D721Med (cell line): ENCODE measurements at regions not wholly inside any gene's neighbourhood (a gene's known extent, or its start where the extent isn't known, plus 50 kb on each side); places are given as distances from the start of the nearest gene placed in this dataset.

Source experiments
- DNase-seq: peaks from one replicate; pipeline ENCODE4 v3.0.0; 2011; ENCODE audit warnings: low spot score; ENCODE audit not compliant: insufficient read length
- FAIRE-seq: peaks from 2 replicates; lab custom pipeline; 2011; peaks lifted over from hg19 to GRCh38; lab: Jason Lieb, UNC
- CTCF ChIP-seq: IDR thresholded peaks from 2 replicates; pipeline ENCODE4 v1.5.1; 2012; ENCODE audit warnings: mild to moderate bottlenecking, control low read depth; ENCODE audit not compliant: insufficient read depth; ENCODE audit errors: missing control alignments

GRCh38 chr1:224493269-224493668 is 58.7 kb upstream of the WDR26 start:
- no peak for FAIRE-seq
- TF ChIP-seq CTCF = no peak
- no peak for DNase-seq

- DNase-seq = no peak
- no peak for TF ChIP-seq CTCF
- no peak for FAIRE-seq
These were observed 59.7 kb upstream of the WDR26 start for GRCh38 chr1:224494343-224494742.

GRCh38 chr1:224495866-224496265 is 61.3 kb upstream of the WDR26 start:
- DNase-seq = no peak
- no peak for FAIRE-seq
- TF ChIP-seq CTCF = no peak

- no peak for DNase-seq
- TF ChIP-seq CTCF = no peak
- FAIRE-seq = no peak
These were observed 62.2 kb upstream of the WDR26 start for GRCh38 chr1:224496826-224497225.

GRCh38 chr1:224497714-224498573 is 63.3 kb upstream of the WDR26 start:
- FAIRE-seq = no peak
- DNase-seq = no peak
- no peak for TF ChIP-seq CTCF

- DNase-seq (no peak), FAIRE-seq (no peak)
These were observed 64.1 kb upstream of the WDR26 start for GRCh38 chr1:224498574-224499170.

More at GRCh38 chr1:224498574-224499170, 64.1 kb upstream of the WDR26 start:
- no peak for TF ChIP-seq CTCF
